ENCODE measurements at regions not wholly inside any gene's neighbourhood (a gene's known extent, or its start where the extent isn't known, plus 50 kb on each side); places are given as distances from the start of the nearest gene placed in this dataset.
"Not testable (repeated sequence)": the region's sequence is repeated elsewhere in the genome, so short reads cannot be mapped to it uniquely, and the experiment has no call there.

GRCh38 chr3:94794563-94794962, 731.7 kb downstream of the NSUN3 start:
- no peak for DNase-seq
- no peaks in the 10 kb centered on the region for H3K27me3 Mint-ChIP-seq (ENCODE audit: unreplicated experiment)
- no peak overlapping the region for H3K4me3 Mint-ChIP-seq (ENCODE audit: unreplicated experiment)
- TF ChIP-seq CTCF (IDR thresholded peaks at IDR 0.05; ENCODE audit: partially characterized antibody, unreplicated experiment), result no peak
- peaks cover 3% of the 10 kb centered on the region for H3K4me1 Mint-ChIP-seq (ENCODE audit: low read depth, unreplicated experiment)
- H3K27ac Mint-ChIP-seq (ENCODE audit: unreplicated experiment), result no peak overlapping the region
- H3K9me3 Mint-ChIP-seq (ENCODE audit: unreplicated experiment), result no peaks in the 10 kb centered on the region
- no peaks in the 10 kb centered on the region for H3K36me3 Mint-ChIP-seq (ENCODE audit: unreplicated experiment)

GRCh38 chr3:94799420-94800060, 736.7 kb downstream of the NSUN3 start:
- Mint-ChIP-seq H3K27ac (ENCODE audit: unreplicated experiment) (no peak overlapping the region), H3K4me1 (ENCODE audit: low read depth, unreplicated experiment) (no peaks in the 10 kb centered on the region), H3K4me3 (ENCODE audit: unreplicated experiment) (no peak overlapping the region), H3K27me3 (ENCODE audit: unreplicated experiment) (no peaks in the 10 kb centered on the region), H3K36me3 (ENCODE audit: unreplicated experiment) (no peaks in the 10 kb centered on the region), H3K9me3 (ENCODE audit: unreplicated experiment) (no peaks in the 10 kb centered on the region)
- no peak for DNase-seq
- TF ChIP-seq CTCF (IDR thresholded peaks at IDR 0.05; ENCODE audit: partially characterized antibody, unreplicated experiment), result no peak

GRCh38 chr3:94811836-94812235, 749.0 kb downstream of the NSUN3 start:
- no peak for TF ChIP-seq CTCF (IDR thresholded peaks at IDR 0.05; ENCODE audit: partially characterized antibody, unreplicated experiment)
- Mint-ChIP-seq H3K27me3 (ENCODE audit: unreplicated experiment) (no peaks in the 10 kb centered on the region), H3K36me3 (ENCODE audit: unreplicated experiment) (no peaks in the 10 kb centered on the region), H3K27ac (ENCODE audit: unreplicated experiment) (no peak overlapping the region), H3K9me3 (ENCODE audit: unreplicated experiment) (no peaks in the 10 kb centered on the region), H3K4me1 (ENCODE audit: low read depth, unreplicated experiment) (no peaks in the 10 kb centered on the region), H3K4me3 (ENCODE audit: unreplicated experiment) (no peak overlapping the region)
- no peak for DNase-seq

- no peak for TF ChIP-seq CTCF (IDR thresholded peaks at IDR 0.05; ENCODE audit: partially characterized antibody, unreplicated experiment)
- Mint-ChIP-seq H3K36me3 (ENCODE audit: unreplicated experiment) (peaks cover 4% of the 10 kb centered on the region), H3K9me3 (ENCODE audit: unreplicated experiment) (no peaks in the 10 kb centered on the region), H3K4me3 (ENCODE audit: unreplicated experiment) (no peak overlapping the region), H3K27ac (ENCODE audit: unreplicated experiment) (no peak overlapping the region), H3K27me3 (ENCODE audit: unreplicated experiment) (no peaks in the 10 kb centered on the region), H3K4me1 (ENCODE audit: low read depth, unreplicated experiment) (no peaks in the 10 kb centered on the region)
- no peak for DNase-seq
These were observed 758.4 kb downstream of the NSUN3 start for GRCh38 chr3:94821241-94821640.

GRCh38 chr3:94822298-94822697, 759.4 kb downstream of the NSUN3 start:
- no peaks in the 10 kb centered on the region for H3K27me3 Mint-ChIP-seq (ENCODE audit: unreplicated experiment)
- DNase-seq, result no peak
- H3K9me3 Mint-ChIP-seq (ENCODE audit: unreplicated experiment), result no peaks in the 10 kb centered on the region
- H3K4me1 Mint-ChIP-seq (ENCODE audit: low read depth, unreplicated experiment), result no peaks in the 10 kb centered on the region
- no peak overlapping the region for H3K27ac Mint-ChIP-seq (ENCODE audit: unreplicated experiment)
- peaks cover 4% of the 10 kb centered on the region for H3K36me3 Mint-ChIP-seq (ENCODE audit: unreplicated experiment)
- H3K4me3 Mint-ChIP-seq (ENCODE audit: unreplicated experiment), result no peak overlapping the region
- no peak for TF ChIP-seq CTCF (IDR thresholded peaks at IDR 0.05; ENCODE audit: partially characterized antibody, unreplicated experiment)

GRCh38 chr3:94846251-94846650, 783.4 kb downstream of the NSUN3 start:
- not testable (repeated sequence) for H3K9me3 Mint-ChIP-seq (ENCODE audit: unreplicated experiment); DNase-seq; H3K4me3 Mint-ChIP-seq (ENCODE audit: unreplicated experiment); H3K27ac Mint-ChIP-seq (ENCODE audit: unreplicated experiment); H3K36me3 Mint-ChIP-seq (ENCODE audit: unreplicated experiment); H3K4me1 Mint-ChIP-seq (ENCODE audit: low read depth, unreplicated experiment); H3K27me3 Mint-ChIP-seq (ENCODE audit: unreplicated experiment)

Data from glutamatergic neuron (in vitro differentiated cells).